ENCODE measurements at regions not wholly inside any gene's neighbourhood (a gene's known extent, or its start where the extent isn't known, plus 50 kb on each side); places are given as distances from the start of the nearest gene placed in this dataset.

DNA sequence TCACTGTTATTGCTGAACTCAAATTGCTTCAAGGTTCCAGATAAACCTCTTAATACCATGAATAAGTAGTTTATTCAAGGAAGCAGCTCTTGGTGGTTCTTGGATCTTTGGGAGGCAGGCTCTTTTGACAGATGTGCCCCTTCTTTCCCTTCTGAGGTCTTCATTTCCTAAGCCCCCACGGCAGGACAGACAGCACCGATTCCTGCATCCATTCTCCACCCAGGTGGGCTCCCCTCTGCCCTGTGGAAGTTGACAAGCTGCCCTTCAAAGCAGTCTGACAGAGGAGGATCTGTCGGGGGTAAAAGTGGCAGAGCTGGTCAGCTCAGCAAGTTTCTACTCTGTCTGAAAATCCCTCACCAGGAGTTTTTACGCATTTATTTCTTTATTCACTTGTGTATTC lies 605.3 kb upstream of the B3GAT1 start:
- no peaks in the 10 kb centered on the region for H3K9me3 ChIP-seq (ENCODE audit: control insufficient read depth, insufficient read depth, low read depth, low read length)
- CTCF ChIA-PET, result no interaction called here
- no peaks in the 10 kb centered on the region for H3K4me1 ChIP-seq (ENCODE audit: control insufficient read depth, insufficient read depth, low read length)
- no peaks in the 10 kb centered on the region for H3K36me3 ChIP-seq (ENCODE audit: control insufficient read depth in 2 of 2, insufficient read depth in 1 of 2, low read length in 2 of 2)
- POLR2A ChIA-PET, result no interaction called here
- TF ChIP-seq BCL11B (tag by site-specific recombination; IDR thresholded peaks at IDR 0.05; ENCODE audit: low read depth) (no peak), ZNF292 (tag by site-specific recombination; IDR thresholded peaks at IDR 0.05; ENCODE audit: borderline replicate concordance, low read depth) (no peak), ZNF521 (tag by site-specific recombination; IDR thresholded peaks at IDR 0.05) (no peak), TRIM28 (IDR thresholded peaks at IDR 0.05; ENCODE audit: borderline replicate concordance, low read length) (no peak), ZSCAN16 (tag by site-specific recombination; IDR thresholded peaks at IDR 0.05) (no peak), ZNF350 (tag by site-specific recombination; IDR thresholded peaks at IDR 0.05) (no peak), ZNF785 (tag by site-specific recombination; IDR thresholded peaks at IDR 0.05) (no peak), MZF1 (tag by site-specific recombination; IDR thresholded peaks at IDR 0.05; ENCODE audit: borderline replicate concordance) (no peak), ZNF223 (tag by site-specific recombination; IDR thresholded peaks at IDR 0.05) (no peak), ZNF354C (tag by site-specific recombination; IDR thresholded peaks at IDR 0.05; ENCODE audit: borderline replicate concordance, low read depth) (no peak), KLF8 (tag by site-specific recombination; IDR thresholded peaks at IDR 0.05) (no peak)
- TF ChIP-seq, protein P1, sequence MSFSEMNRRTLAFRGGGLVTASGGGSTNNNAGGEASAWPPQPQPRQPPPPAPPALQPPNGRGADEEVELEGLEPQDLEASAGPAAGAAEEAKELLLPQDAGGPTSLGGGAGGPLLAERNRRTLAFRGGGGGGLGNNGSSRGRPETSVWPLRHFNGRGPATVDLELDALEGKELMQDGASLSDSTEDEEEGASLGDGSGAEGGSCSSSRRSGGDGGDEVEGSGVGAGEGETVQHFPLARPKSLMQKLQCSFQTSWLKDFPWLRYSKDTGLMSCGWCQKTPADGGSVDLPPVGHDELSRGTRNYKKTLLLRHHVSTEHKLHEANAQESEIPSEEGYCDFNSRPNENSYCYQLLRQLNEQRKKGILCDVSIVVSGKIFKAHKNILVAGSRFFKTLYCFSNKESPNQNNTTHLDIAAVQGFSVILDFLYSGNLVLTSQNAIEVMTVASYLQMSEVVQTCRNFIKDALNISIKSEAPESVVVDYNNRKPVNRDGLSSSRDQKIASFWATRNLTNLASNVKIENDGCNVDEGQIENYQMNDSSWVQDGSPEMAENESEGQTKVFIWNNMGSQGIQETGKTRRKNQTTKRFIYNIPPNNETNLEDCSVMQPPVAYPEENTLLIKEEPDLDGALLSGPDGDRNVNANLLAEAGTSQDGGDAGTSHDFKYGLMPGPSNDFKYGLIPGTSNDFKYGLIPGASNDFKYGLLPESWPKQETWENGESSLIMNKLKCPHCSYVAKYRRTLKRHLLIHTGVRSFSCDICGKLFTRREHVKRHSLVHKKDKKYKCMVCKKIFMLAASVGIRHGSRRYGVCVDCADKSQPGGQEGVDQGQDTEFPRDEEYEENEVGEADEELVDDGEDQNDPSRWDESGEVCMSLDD (tag by site-specific recombination; IDR thresholded peaks at IDR 0.05), result no peak
- TF ChIP-seq, protein P2, sequence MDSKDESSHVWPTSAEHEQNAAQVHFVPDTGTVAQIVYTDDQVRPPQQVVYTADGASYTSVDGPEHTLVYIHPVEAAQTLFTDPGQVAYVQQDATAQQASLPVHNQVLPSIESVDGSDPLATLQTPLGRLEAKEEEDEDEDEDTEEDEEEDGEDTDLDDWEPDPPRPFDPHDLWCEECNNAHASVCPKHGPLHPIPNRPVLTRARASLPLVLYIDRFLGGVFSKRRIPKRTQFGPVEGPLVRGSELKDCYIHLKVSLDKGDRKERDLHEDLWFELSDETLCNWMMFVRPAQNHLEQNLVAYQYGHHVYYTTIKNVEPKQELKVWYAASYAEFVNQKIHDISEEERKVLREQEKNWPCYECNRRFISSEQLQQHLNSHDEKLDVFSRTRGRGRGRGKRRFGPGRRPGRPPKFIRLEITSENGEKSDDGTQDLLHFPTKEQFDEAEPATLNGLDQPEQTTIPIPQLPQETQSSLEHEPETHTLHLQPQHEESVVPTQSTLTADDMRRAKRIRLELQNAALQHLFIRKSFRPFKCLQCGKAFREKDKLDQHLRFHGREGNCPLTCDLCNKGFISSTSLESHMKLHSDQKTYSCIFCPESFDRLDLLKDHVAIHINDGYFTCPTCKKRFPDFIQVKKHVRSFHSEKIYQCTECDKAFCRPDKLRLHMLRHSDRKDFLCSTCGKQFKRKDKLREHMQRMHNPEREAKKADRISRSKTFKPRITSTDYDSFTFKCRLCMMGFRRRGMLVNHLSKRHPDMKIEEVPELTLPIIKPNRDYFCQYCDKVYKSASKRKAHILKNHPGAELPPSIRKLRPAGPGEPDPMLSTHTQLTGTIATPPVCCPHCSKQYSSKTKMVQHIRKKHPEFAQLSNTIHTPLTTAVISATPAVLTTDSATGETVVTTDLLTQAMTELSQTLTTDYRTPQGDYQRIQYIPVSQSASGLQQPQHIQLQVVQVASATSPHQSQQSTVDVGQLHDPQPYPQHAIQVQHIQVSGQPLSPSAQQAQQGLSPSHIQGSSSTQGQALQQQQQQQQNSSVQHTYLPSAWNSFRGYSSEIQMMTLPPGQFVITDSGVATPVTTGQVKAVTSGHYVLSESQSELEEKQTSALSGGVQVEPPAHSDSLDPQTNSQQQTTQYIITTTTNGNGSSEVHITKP (tag by site-specific recombination; IDR thresholded peaks at IDR 0.05), result no peak
- H3K4me3 ChIP-seq (ENCODE audit: low read depth, low read length), result no peak overlapping the region
- H3K27ac ChIP-seq (ENCODE audit: extremely low read depth, low read depth, low read length), result no peak overlapping the region

DNA sequence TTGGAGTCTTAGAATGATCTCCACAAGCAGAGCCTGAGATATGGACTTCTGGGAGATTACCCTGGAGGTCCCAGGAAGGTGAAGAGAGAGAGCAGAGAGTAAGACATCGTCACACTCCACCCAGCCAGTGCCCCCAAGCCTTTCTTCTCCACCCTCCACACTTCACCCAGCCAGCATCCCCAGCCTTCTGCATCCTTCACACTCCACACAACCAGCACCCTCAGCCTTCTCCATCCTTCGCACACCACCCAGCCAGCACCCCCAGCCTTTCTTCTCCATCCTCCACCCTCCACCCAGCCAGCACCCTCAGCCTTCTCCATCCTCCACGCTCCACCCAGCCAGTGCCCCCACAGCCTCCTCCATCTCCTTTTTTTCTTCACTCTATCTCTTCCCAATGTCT lies 603.9 kb upstream of the B3GAT1 start:
- TF ChIP-seq ZNF184 (tag by site-specific recombination; IDR thresholded peaks at IDR 0.05) (no peak), HOXC10 (CRISPR knock-in tag; IDR thresholded peaks at IDR 0.05) (no peak)
- TF ChIP-seq, protein P3, sequence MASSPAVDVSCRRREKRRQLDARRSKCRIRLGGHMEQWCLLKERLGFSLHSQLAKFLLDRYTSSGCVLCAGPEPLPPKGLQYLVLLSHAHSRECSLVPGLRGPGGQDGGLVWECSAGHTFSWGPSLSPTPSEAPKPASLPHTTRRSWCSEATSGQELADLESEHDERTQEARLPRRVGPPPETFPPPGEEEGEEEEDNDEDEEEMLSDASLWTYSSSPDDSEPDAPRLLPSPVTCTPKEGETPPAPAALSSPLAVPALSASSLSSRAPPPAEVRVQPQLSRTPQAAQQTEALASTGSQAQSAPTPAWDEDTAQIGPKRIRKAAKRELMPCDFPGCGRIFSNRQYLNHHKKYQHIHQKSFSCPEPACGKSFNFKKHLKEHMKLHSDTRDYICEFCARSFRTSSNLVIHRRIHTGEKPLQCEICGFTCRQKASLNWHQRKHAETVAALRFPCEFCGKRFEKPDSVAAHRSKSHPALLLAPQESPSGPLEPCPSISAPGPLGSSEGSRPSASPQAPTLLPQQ (tag by site-specific recombination; IDR thresholded peaks at IDR 0.05), result no peak
- TF ChIP-seq, protein P4, sequence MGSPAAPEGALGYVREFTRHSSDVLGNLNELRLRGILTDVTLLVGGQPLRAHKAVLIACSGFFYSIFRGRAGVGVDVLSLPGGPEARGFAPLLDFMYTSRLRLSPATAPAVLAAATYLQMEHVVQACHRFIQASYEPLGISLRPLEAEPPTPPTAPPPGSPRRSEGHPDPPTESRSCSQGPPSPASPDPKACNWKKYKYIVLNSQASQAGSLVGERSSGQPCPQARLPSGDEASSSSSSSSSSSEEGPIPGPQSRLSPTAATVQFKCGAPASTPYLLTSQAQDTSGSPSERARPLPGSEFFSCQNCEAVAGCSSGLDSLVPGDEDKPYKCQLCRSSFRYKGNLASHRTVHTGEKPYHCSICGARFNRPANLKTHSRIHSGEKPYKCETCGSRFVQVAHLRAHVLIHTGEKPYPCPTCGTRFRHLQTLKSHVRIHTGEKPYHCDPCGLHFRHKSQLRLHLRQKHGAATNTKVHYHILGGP (tag by site-specific recombination; IDR thresholded peaks at IDR 0.05), result no peak
- TF ChIP-seq, protein P5, sequence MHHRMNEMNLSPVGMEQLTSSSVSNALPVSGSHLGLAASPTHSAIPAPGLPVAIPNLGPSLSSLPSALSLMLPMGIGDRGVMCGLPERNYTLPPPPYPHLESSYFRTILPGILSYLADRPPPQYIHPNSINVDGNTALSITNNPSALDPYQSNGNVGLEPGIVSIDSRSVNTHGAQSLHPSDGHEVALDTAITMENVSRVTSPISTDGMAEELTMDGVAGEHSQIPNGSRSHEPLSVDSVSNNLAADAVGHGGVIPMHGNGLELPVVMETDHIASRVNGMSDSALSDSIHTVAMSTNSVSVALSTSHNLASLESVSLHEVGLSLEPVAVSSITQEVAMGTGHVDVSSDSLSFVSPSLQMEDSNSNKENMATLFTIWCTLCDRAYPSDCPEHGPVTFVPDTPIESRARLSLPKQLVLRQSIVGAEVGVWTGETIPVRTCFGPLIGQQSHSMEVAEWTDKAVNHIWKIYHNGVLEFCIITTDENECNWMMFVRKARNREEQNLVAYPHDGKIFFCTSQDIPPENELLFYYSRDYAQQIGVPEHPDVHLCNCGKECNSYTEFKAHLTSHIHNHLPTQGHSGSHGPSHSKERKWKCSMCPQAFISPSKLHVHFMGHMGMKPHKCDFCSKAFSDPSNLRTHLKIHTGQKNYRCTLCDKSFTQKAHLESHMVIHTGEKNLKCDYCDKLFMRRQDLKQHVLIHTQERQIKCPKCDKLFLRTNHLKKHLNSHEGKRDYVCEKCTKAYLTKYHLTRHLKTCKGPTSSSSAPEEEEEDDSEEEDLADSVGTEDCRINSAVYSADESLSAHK (tag by site-specific recombination; IDR thresholded peaks at IDR 0.05), result no peak
- H3K9me3 ChIP-seq (ENCODE audit: control insufficient read depth, insufficient read depth, low read depth, low read length), result no peaks in the 10 kb centered on the region
- H3K4me1 ChIP-seq (ENCODE audit: control insufficient read depth, insufficient read depth, low read length), result no peaks in the 10 kb centered on the region
- no peak overlapping the region for H3K27ac ChIP-seq (ENCODE audit: extremely low read depth, low read depth, low read length)
- no peak overlapping the region for H3K4me3 ChIP-seq (ENCODE audit: low read depth, low read length)
- ChIA-PET POLR2A (no interaction called here), CTCF (no interaction called here)
- no peaks in the 10 kb centered on the region for H3K36me3 ChIP-seq (ENCODE audit: control insufficient read depth in 2 of 2, insufficient read depth in 1 of 2, low read length in 2 of 2)

Measured in HEK293 (cell line).